ENCODE measurements at regions not wholly inside any gene's neighbourhood (a gene's known extent, or its start where the extent isn't known, plus 50 kb on each side); places are given as distances from the start of the nearest gene placed in this dataset.
"Not testable (repeated sequence)": the region's sequence is repeated elsewhere in the genome, so short reads cannot be mapped to it uniquely, and the experiment has no call there.

DNA sequence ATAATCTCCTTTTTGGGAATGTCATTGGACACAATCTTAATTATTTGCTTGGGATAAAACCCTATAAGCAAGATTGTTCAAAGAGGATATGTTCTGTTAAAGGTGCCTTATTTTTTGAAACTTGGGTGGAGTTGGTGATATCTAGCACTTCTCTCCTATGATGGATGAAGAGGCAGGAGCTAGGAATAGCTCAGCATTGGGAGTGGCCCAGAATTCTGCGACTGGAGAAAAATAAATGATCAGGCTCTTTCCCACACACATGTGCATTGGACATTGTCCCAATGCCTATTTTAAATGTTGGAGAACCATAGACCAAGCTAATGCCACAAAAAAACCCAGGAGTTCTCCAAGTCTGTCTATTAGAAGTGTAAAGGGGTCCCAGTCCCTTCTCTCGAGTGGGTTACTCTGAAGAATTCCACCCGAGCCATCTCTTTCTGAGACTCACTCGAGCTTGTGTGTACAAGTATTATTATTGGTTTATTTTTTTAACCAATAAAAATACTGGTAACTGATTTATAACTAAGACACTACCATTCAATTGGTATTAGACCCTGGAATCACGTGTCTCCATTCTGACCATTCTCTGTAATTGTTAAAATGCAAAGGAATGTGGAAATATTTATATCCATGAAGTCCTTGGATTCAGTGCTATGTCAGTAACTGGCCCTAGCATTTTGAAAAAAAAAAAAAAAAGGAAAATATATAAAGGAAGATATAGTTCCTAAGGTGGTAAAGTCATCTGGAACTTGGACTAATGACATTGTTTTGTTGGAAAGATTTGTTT lies 437.5 kb upstream of the TMEM132C start:
- DNase-seq (ENCODE audit: low read depth): no peak
- no peak overlapping the region for H3K4me3 ChIP-seq (ENCODE audit: low read depth, low read length)
- TF ChIP-seq CTCF (IDR thresholded peaks at IDR 0.05; ENCODE audit: insufficient read depth, low read length): no peak

DNA sequence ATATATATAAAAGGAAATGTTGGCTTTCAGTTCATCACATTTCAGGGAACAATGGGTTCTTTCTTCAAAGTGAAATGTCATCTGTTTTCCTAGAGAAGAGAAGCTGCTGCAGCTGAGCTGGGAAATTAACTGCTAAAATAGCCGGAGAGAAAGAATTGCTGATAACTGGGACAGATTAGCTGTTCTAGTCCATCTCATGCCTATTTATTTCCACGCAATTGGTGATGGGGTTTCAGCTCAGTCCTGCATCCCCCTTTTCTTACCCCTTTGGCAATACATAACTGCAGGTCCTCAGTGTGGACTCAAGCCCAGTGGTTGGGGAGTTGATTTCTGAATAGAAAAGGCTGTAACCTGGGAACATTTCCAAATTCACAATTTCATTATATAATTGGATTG lies 436.9 kb upstream of the TMEM132C start:
- no peak for DNase-seq (ENCODE audit: low read depth)
- no peak for TF ChIP-seq CTCF (IDR thresholded peaks at IDR 0.05; ENCODE audit: insufficient read depth, low read length)
- H3K4me3 ChIP-seq (ENCODE audit: low read depth, low read length): no peak overlapping the region

DNA sequence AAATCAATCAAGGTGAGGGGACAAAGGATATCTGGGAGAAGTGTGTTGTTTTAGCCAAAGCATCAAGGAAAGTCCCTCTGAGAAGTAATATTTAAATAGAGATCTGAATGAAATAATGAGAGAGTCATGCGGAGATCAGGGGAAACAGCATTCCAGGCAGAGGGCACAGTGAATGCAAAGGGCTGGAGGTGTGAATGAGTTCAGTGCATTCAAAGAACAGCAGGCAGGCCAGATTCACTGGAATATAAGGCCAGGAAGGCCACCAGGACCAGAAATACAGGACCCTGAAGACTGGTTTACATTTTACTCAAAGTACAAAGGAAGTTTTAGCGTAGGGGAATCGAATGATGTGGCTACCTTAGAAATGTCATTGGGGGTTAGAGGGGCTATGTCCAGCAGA lies 436.2 kb upstream of the TMEM132C start:
- TF ChIP-seq CTCF (IDR thresholded peaks at IDR 0.05; ENCODE audit: insufficient read depth, low read length): no peak

GRCh38 chr12:127832172-127832571 lies 434.8 kb upstream of the TMEM132C start:
- no peak for TF ChIP-seq CTCF (IDR thresholded peaks at IDR 0.05; ENCODE audit: insufficient read depth, low read length)
- no peak overlapping the region for H3K4me3 ChIP-seq (ENCODE audit: low read depth, low read length)
- no peak for DNase-seq (ENCODE audit: low read depth)

More for the DNA sequence above, 436.2 kb upstream of the TMEM132C start:
- H3K4me3 ChIP-seq (ENCODE audit: low read depth, low read length): no peak overlapping the region
- no peak for DNase-seq (ENCODE audit: low read depth)

DNA sequence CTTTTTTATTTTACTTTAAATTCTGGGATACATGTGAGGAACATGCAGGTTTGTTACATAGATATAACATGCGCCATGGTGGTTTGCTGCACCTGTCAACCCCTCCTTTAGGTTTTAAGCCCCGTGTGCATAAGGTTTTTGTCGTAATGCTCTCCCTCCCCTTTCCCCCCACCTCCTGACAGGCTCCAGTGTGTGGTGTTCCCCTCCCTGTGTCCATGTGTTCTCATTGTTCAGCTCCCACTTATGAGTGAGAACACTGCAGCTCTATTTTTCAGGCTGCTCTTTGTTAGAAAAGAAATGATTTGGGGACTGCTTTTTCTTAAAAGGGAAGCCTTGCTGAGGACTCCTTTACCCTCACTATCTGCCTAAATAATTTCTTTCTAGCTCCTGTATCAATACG lies 430.2 kb upstream of the TMEM132C start:
- not testable (repeated sequence) for H3K4me3 ChIP-seq (ENCODE audit: low read depth, low read length); DNase-seq (ENCODE audit: low read depth)

DNA sequence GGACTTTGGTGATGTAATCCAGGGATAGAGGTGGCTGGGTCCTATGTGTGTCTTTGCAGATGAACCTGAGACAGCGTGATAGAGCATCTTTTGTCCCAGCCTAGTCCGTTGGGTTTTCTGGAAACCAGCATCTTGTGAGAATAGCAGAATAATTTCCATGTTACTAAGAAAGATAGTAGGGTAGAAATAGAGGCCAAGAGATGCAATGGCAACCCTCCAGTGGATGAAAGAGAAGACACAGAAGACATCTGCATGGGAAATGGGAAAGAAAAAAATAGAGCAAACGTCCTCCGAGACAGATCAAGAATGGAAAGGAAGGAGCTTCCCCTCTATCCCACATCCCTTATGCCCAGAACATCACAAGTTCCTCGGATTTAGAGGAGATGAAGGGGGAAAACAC lies 409.3 kb upstream of the TMEM132C start:
- H3K4me3 ChIP-seq (ENCODE audit: low read depth, low read length): no peak overlapping the region
- no peak for TF ChIP-seq CTCF (IDR thresholded peaks at IDR 0.05; ENCODE audit: insufficient read depth, low read length)

GRCh38 chr12:127860536-127860935 lies 406.4 kb upstream of the TMEM132C start:
- no peak for DNase-seq (ENCODE audit: low read depth)
- H3K4me3 ChIP-seq (ENCODE audit: low read depth, low read length): no peak overlapping the region
- no peak for TF ChIP-seq CTCF (IDR thresholded peaks at IDR 0.05; ENCODE audit: insufficient read depth, low read length)

More for the DNA sequence above, 409.3 kb upstream of the TMEM132C start:
- DNase-seq (ENCODE audit: low read depth): no peak

Measured in fibroblast of the aortic adventitia (primary cell).